Stimulated activated naive B cell treated with anti-CD40 and anti-IgM and Interleukin-4, amounts not matched to agents 10 μg/mL and 1 μg/mL and 100 μg/mL, for 72 hours (primary cell): ENCODE measurements at regions not wholly inside any gene's neighbourhood (a gene's known extent, or its start where the extent isn't known, plus 50 kb on each side); places are given as distances from the start of the nearest gene placed in this dataset.
"Not testable (repeated sequence)": the region's sequence is repeated elsewhere in the genome, so short reads cannot be mapped to it uniquely, and the experiment has no call there.

Experiments
- ATAC-seq, 2 donors: fragments of 150-1000 bp; cut with Tn5 transposase; replicated peaks; 2 replicates each; pipeline ENCODE4 v1.10.0; 2021; ENCODE audit warnings: moderate library complexity in 1 of 2
- DNase-seq: peaks from one replicate; pipeline ENCODE4 v3.0.0; 2021
- H3K27ac Mint-ChIP-seq: one replicate; pipeline ENCODE4 v1.8.0; 2022; ENCODE audit warnings: mild to moderate bottlenecking, mixed read lengths
- H3K27me3 Mint-ChIP-seq, 2 donors: one replicate each; pipeline ENCODE4 v1.8.0; 2022; ENCODE audit warnings: mixed read lengths in 2 of 2
- H3K36me3 Mint-ChIP-seq, 2 donors: one replicate each; pipeline ENCODE4 v1.8.0; 2022; ENCODE audit warnings: mixed read lengths in 2 of 2, mild to moderate bottlenecking in 1 of 2
- H3K4me1 Mint-ChIP-seq, 2 donors: one replicate each; pipeline ENCODE4 v1.8.0; 2022; ENCODE audit warnings: mixed read lengths in 2 of 2, mild to moderate bottlenecking in 1 of 2
- H3K4me3 Mint-ChIP-seq, 2 donors: one replicate each; pipeline ENCODE4 v1.8.0; 2022; ENCODE audit warnings: mild to moderate bottlenecking in 2 of 2, mixed read lengths in 2 of 2, moderate library complexity in 1 of 2
- H3K9me3 Mint-ChIP-seq, 2 donors: one replicate each; pipeline ENCODE4 v1.8.0; 2022; ENCODE audit warnings: mixed read lengths in 2 of 2, mild to moderate bottlenecking in 1 of 2

- no peaks in the 10 kb centered on the region for H3K4me1 Mint-ChIP-seq
- H3K9me3 Mint-ChIP-seq, result peaks cover 12 to 15% of the 10 kb centered on the region in 2 donors
- H3K36me3 Mint-ChIP-seq, result no peaks in the 10 kb centered on the region
These were observed 538.7 kb upstream of the PABPC4L start for GRCh38 chr4:134740290-134740689.

GRCh38 chr4:134735901-134736300 is 534.3 kb upstream of the PABPC4L start:
- DNase-seq (no peak), ATAC-seq (no peak)
- Mint-ChIP-seq H3K9me3 (peaks cover 6 to 10% of the 10 kb centered on the region in 2 donors), H3K27me3 (no peaks in the 10 kb centered on the region), H3K4me3 (no peak overlapping the region), H3K36me3 (no peaks in the 10 kb centered on the region), H3K27ac (no peak overlapping the region), H3K4me1 (no peaks in the 10 kb centered on the region)

More at GRCh38 chr4:134740290-134740689, 538.7 kb upstream of the PABPC4L start:
- DNase-seq, result no peak
- ATAC-seq, result peak in 1 of 2 donors; percentile 31
- no peak overlapping the region for H3K4me3 Mint-ChIP-seq
- H3K27ac Mint-ChIP-seq, result no peak overlapping the region
- no peaks in the 10 kb centered on the region for H3K27me3 Mint-ChIP-seq

- H3K4me1 Mint-ChIP-seq, result no peaks in the 10 kb centered on the region
- H3K9me3 Mint-ChIP-seq, result peaks cover 3 to 9% of the 10 kb centered on the region in 2 donors
- H3K36me3 Mint-ChIP-seq, result no peaks in the 10 kb centered on the region
- ATAC-seq (no peak), DNase-seq (no peak)
- H3K4me3 Mint-ChIP-seq, result no peak overlapping the region
- no peaks in the 10 kb centered on the region for H3K27me3 Mint-ChIP-seq
- no peak overlapping the region for H3K27ac Mint-ChIP-seq
These were observed 526.1 kb upstream of the PABPC4L start for GRCh38 chr4:134727696-134728095.

GRCh38 chr4:134722306-134722705 is 520.7 kb upstream of the PABPC4L start:
- Mint-ChIP-seq H3K27ac (no peak overlapping the region), H3K4me1 (no peaks in the 10 kb centered on the region), H3K27me3 (no peaks in the 10 kb centered on the region), H3K4me3 (no peak overlapping the region), H3K36me3 (no peaks in the 10 kb centered on the region), H3K9me3 (peaks cover 0 to 3% of the 10 kb centered on the region in 2 donors)
- ATAC-seq (no peak), DNase-seq (no peak)

GRCh38 chr4:134720030-134720429 is 518.4 kb upstream of the PABPC4L start:
- ATAC-seq (no peak), DNase-seq (no peak)
- Mint-ChIP-seq H3K27ac (no peak overlapping the region), H3K36me3 (no peaks in the 10 kb centered on the region), H3K27me3 (no peaks in the 10 kb centered on the region), H3K4me1 (no peaks in the 10 kb centered on the region), H3K4me3 (no peak overlapping the region), H3K9me3 (peaks cover 0 to 7% of the 10 kb centered on the region in 2 donors)

GRCh38 chr4:134708616-134709015 is 507.0 kb upstream of the PABPC4L start:
- peaks cover 0 to 5% of the 10 kb centered on the region in 2 donors for H3K9me3 Mint-ChIP-seq
- no peak for ATAC-seq
- H3K27me3 Mint-ChIP-seq, result no peaks in the 10 kb centered on the region
- H3K4me3 Mint-ChIP-seq, result no peak overlapping the region
- no peak overlapping the region for H3K27ac Mint-ChIP-seq
- no peaks in the 10 kb centered on the region for H3K4me1 Mint-ChIP-seq
- H3K36me3 Mint-ChIP-seq, result no peaks in the 10 kb centered on the region
- DNase-seq, result no peak

- ATAC-seq (no peak), DNase-seq (no peak)
- H3K4me3 Mint-ChIP-seq, result no peak overlapping the region
- no peak overlapping the region for H3K27ac Mint-ChIP-seq
- H3K4me1 Mint-ChIP-seq, result no peaks in the 10 kb centered on the region
- H3K27me3 Mint-ChIP-seq, result no peaks in the 10 kb centered on the region
- H3K36me3 Mint-ChIP-seq, result no peaks in the 10 kb centered on the region
- peaks cover 0 to 2% of the 10 kb centered on the region in 2 donors for H3K9me3 Mint-ChIP-seq
These were observed 506.4 kb upstream of the PABPC4L start for GRCh38 chr4:134708026-134708425.

GRCh38 chr4:134702374-134702773 is 500.8 kb upstream of the PABPC4L start:
- Mint-ChIP-seq H3K36me3 (no peaks in the 10 kb centered on the region), H3K9me3 (peaks cover 5 to 8% of the 10 kb centered on the region in 2 donors), H3K4me3 (no peak overlapping the region), H3K27ac (no peak overlapping the region), H3K27me3 (no peaks in the 10 kb centered on the region), H3K4me1 (no peaks in the 10 kb centered on the region)
- DNase-seq, result no peak
- ATAC-seq, result no peak

GRCh38 chr4:134700251-134700650 is 498.7 kb upstream of the PABPC4L start:
- ATAC-seq, result no peak

GRCh38 chr4:134698831-134699230 is 497.2 kb upstream of the PABPC4L start:
- H3K4me3 Mint-ChIP-seq, H3K36me3 Mint-ChIP-seq, DNase-seq, H3K4me1 Mint-ChIP-seq, ATAC-seq, H3K27ac Mint-ChIP-seq, H3K27me3 Mint-ChIP-seq, H3K9me3 Mint-ChIP-seq: not testable (repeated sequence)

More at GRCh38 chr4:134700251-134700650, 498.7 kb upstream of the PABPC4L start:
- H3K27me3 Mint-ChIP-seq, result no peaks in the 10 kb centered on the region
- no peaks in the 10 kb centered on the region for H3K4me1 Mint-ChIP-seq
- H3K9me3 Mint-ChIP-seq, result peaks cover 5 to 6% of the 10 kb centered on the region in 2 donors
- DNase-seq, result no peak
- H3K36me3 Mint-ChIP-seq, result no peaks in the 10 kb centered on the region
- no peak overlapping the region for H3K27ac Mint-ChIP-seq
- H3K4me3 Mint-ChIP-seq, result no peak overlapping the region

- Mint-ChIP-seq H3K27me3 (no peaks in the 10 kb centered on the region), H3K4me1 (no peaks in the 10 kb centered on the region), H3K9me3 (peaks cover 5 to 7% of the 10 kb centered on the region in 2 donors), H3K4me3 (no peak overlapping the region), H3K36me3 (no peaks in the 10 kb centered on the region), H3K27ac (no peak overlapping the region)
- ATAC-seq (no peak), DNase-seq (no peak)
These were observed 493.8 kb upstream of the PABPC4L start for GRCh38 chr4:134695433-134695832.

- Mint-ChIP-seq H3K9me3 (peaks cover 0 to 2% of the 10 kb centered on the region in 2 donors), H3K27ac (no peak overlapping the region), H3K4me3 (no peak overlapping the region), H3K27me3 (no peaks in the 10 kb centered on the region), H3K4me1 (no peaks in the 10 kb centered on the region), H3K36me3 (no peaks in the 10 kb centered on the region)
- no peak for ATAC-seq
- DNase-seq, result no peak
These were observed 490.3 kb upstream of the PABPC4L start for GRCh38 chr4:134691915-134692314.

GRCh38 chr4:134687646-134688628 is 486.3 kb upstream of the PABPC4L start:
- Mint-ChIP-seq H3K27ac (no peak overlapping the region), H3K27me3 (no peaks in the 10 kb centered on the region), H3K9me3 (peaks cover 1 to 11% of the 10 kb centered on the region in 2 donors), H3K4me3 (no peak overlapping the region), H3K36me3 (no peaks in the 10 kb centered on the region), H3K4me1 (no peaks in the 10 kb centered on the region)
- ATAC-seq, result no peak
- DNase-seq, result no peak

- H3K36me3 Mint-ChIP-seq, result no peaks in the 10 kb centered on the region
- DNase-seq (no peak), ATAC-seq (no peak)
- no peak overlapping the region for H3K4me3 Mint-ChIP-seq
- no peaks in the 10 kb centered on the region for H3K4me1 Mint-ChIP-seq
- H3K27me3 Mint-ChIP-seq, result no peaks in the 10 kb centered on the region
- no peak overlapping the region for H3K27ac Mint-ChIP-seq
- H3K9me3 Mint-ChIP-seq, result peaks cover 0 to 10% of the 10 kb centered on the region in 2 donors
These were observed 475.7 kb upstream of the PABPC4L start for GRCh38 chr4:134677209-134677814.

GRCh38 chr4:134668237-134668636 is 466.6 kb upstream of the PABPC4L start:
- Mint-ChIP-seq H3K27me3 (no peaks in the 10 kb centered on the region), H3K9me3 (peaks cover 0 to 2% of the 10 kb centered on the region in 2 donors), H3K27ac (no peak overlapping the region), H3K36me3 (no peaks in the 10 kb centered on the region), H3K4me3 (no peak overlapping the region), H3K4me1 (no peaks in the 10 kb centered on the region)
- no peak for DNase-seq
- no peak for ATAC-seq
